HG03025 (cell line): ENCODE measurements at regions not wholly inside any gene's neighbourhood (a gene's known extent, or its start where the extent isn't known, plus 50 kb on each side); places are given as distances from the start of the nearest gene placed in this dataset.

Source experiments
- ATAC-seq: cut with Tn5 transposase; IDR thresholded peaks from one replicate; pipeline ENCODE4 v1.9.1; 2021; ENCODE audit warnings: mild to moderate bottlenecking, moderate library complexity; ENCODE audit not compliant: unreplicated experiment, low FRiP score

DNA sequence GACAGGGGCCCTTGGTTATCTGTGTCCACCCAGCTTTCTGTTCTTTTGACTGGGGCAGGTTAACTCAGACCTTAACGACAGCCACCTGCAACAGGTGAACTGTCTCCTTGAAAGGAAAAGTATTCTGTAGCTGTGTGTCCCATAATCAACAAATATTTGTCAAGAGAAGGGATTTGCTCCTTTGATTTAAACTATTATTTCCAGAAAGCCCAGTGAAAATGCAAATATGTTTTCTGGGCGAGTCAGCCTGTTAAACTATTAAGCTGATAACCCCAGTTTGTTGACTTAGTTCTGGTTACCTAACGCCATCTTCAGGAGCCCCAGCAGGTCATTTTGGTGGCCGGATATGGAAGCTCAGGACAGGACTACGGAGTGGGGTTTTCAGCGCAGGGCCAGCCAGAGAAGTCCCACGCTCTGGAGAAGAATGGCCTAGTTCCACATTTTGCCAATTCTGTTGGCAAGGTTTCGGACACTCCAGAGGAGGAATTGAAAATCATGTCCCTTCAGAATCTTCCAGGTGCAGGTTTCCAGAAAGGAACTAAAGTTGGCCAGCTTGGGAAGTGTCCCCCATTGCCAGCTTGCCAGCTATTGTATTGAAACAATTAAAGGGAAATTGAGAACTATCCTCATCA, 54.5 kb downstream of the ADRA2A start:
- ATAC-seq = no peak

DNA sequence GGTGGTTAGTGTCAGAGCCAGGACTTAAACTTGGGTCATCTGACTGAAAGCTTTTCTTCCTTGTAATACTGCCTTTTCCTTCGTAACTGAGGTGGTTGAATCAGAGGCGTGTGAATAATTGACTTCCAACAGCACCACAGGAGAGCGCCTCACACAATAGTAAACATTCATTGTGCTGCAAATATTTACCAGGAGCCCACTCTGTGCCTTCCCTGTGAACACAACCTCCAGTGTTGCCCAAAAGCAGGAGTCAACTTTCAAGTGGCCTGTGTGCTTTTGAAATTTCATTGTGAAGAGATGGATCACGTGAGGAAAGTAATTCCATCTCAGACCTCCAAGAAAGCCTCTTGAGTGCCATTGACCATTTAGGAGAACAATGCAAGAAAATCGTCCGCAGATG, 60.2 kb downstream of the ADRA2A start:
- ATAC-seq = no peak

DNA sequence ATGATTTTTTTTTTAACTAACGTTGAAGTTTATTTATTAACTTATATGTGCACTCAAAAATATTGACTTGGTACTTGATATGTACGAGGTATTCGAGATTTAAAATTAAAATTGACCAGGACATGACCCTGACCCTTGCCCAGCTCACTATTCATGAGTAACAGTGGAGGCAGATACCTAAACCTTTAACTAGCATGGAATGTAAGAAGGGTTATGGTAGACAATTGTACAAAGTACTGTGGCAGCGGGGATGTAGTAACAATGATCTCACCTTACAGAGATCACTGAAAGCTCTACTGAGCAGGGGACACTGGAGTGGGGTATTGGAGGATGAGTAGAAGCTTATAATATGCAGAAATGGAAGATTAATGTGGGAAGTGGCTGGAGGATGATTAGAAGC, 60.8 kb downstream of the ADRA2A start:
- ATAC-seq = no peak

DNA sequence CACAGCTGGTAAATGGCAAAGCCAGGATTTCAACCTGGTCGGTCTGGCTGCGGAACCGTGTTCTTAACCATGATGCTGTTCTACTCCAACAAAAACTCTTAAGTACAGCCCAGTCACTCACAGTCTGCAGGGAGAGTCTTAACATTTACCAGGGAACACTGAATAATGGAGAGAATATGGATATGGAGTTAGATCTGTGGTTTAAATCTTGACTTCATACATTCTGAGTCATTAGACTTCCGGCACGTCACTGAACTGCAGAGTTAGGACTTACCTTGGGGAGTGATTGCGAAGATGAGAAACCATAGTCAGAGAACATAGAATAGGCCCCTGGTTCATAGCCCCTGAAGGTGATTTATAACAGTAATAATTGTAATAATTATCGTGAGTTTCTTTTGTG, 61.7 kb downstream of the ADRA2A start:
- ATAC-seq = no peak

DNA sequence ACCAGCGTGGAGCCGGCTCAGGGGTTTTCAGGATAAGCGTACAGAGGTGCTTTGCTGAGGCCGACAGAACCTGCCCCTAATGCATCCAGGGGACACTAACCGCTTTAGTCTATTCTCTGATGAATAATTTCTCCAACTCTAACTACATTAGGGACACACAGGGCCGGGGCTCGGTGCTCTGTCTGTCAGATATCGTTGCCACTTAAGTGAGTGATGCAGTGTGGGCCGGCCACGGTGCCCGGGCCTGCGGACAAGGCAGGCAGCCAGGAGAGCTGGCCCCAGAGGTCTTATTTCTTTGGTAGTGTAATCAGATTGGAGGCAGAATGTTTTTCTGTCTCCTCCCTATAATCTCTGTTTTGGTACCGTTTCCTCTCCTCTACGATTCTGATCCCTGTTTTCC, 62.7 kb downstream of the ADRA2A start:
- ATAC-seq = no peak

DNA sequence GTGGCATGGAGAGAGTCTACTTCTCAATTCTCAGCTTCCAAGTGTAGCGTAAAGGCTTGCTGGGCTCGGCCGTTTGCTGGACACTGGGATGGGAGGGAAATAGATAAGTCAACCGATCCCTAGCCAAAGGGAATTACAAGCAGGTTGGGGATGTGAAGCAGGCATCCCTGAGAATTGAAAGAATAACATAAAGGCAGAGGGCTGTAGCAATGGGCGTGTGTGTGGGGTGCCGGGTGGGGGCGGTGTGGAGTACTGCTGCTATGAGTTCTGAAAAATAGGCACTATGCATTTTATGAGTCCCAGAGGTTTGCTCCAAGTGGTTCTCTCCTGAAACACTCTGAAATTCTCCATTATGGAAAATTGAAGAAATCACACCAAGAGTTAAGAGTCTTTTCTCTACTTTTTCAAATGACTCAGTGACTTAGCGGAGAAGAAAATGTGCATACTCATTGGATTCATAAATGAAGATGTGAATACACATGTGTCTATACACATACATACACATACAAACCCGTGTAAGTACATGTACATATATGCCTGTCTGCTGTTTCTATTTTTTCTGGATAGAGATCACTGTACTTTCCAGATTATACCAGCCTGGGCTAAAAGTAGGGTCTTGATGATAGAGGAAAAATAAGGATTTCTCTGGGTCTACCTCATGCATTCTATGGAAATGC, 65.4 kb downstream of the ADRA2A start:
- ATAC-seq = no peak

DNA sequence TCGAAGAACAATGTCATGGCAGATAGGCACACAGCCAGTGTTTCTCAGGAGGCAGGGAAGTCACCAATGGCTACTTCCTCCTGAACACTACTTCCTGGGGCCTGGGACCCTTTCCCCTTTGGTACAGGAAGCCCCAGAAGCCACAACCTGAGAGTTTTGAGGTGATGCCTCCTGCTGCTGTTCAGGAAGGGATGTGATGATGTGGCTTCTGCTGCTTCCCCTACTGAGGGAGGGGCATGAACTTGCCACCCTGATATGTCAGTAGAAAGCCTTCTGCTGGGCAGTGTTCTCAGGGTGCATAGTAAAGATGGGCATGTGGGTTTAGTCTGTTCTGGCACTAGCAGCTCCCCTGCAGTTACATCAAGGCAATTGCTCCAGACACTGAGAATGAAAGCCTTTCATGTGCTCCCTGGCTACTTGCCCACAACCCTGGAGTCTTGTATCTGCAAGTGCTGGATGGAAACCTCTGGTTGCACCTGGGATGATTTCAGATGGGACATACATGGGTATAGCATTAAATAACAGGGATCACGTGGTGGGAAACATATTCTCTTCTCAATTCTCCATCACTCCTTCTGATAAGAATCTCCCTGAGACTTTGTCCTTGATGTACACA, 69.3 kb downstream of the ADRA2A start:
- no peak for ATAC-seq

DNA sequence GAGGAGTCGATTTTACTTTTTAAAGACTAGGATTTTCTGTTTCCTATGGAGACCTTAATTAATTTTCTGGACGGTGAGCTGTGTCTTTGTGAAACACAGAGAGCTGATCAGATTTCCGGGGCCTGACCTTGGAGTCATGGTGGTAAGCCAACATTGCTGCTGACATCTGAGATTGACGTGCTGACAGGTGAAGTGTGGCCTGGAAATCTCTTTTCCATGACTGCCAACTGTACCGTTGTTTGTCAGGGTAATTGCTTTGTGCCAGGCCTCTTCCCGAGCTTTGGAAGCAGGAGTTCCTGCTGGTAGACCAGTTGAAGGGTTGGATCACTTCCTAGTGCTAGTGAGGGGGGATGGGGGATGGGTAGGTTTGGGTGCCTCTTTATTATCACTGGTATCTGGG, 71.2 kb downstream of the ADRA2A start:
- no peak for ATAC-seq

DNA sequence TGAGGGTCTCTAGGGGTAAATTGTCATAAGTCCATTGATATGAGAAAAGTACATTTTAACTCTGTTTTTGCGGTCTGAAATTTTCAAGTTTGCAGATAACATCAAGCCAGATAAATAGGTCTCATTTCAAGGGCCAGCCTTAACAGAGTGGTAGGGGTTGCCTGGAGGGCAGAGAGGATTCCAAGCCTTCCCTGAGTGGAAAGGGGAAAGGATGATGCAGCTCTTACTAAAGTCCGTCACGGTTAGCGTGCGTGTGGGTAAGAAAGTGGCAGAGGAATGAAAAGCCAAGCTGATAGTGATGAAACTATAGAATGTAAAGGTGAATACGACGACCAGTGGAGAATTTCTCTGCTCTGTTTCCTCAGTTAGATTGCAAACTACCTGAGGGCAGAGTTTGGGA, 71.6 kb downstream of the ADRA2A start:
- no peak for ATAC-seq

DNA sequence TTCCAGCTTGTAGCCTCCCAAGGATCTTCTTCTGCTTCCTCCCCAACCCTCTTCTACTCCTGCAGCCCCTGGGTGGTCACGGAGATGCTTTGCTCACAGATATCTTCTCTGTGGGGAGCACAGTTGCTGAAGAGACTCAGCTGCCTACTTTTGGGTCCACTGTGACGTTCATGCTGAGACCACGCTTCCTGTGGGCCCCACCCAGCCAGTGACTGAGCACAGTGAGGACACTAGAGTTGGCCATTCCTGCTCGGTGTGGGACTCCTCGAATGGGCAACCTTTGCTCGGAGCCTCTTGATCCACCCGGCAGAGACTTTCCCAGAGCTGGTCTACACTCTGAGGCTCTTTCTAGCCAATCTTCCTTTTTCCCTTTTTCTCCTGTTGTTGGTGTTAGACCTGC, 73.9 kb downstream of the ADRA2A start:
- no peak for ATAC-seq

DNA sequence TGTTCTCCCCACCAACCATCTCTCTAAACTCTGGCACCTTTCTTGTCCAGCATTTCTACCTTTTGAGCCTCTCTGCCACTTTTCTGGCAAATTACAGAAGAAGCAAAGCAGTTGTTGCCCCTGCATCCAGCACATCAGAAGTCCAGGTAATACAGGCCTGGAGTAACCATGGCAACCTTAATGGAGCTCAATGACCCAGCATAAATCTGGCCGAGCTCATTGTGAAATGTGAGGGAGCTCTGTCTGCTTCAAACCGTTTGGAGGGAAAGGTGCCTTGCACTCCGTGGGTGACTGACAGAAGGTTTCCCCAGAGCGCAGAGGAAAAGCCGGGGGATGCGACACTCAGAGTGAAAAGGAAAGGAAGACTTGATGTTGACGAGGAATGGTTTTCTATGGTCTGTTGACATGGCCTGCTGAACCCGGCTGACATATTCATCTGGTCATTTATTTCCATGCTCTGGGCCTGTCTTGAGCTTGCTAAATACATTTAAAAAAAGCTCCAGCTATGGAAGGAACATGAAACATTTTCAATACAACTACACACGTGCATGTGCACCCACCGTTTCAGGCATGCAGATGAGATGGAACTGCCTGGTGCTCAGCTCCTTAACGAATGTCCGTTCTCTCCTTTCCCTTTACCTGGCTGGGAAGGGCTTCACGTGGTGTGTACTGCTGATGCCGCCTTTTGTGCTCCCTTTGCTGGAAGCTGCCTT, 74.9 kb downstream of the ADRA2A start:
- no peak for ATAC-seq

DNA sequence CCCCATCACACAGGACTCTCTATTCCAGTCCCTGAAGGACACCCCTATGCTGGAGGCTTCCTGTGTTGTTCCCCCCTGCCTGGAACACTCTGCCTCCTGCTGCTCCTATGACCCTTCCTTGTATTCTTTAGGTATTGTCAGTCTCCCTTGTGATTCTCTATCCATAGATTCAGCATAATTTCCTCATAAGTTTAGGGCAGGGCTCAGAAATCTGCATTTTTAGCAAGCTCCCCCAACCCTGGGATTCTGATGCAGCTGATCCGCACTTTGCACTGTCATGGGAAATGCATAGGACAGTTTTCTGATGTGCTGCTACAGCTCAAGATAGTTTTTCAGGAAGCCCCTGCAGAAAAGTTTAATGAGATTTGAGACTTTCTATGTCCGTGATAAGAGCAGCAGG, 79.9 kb downstream of the ADRA2A start:
- no peak for ATAC-seq

DNA sequence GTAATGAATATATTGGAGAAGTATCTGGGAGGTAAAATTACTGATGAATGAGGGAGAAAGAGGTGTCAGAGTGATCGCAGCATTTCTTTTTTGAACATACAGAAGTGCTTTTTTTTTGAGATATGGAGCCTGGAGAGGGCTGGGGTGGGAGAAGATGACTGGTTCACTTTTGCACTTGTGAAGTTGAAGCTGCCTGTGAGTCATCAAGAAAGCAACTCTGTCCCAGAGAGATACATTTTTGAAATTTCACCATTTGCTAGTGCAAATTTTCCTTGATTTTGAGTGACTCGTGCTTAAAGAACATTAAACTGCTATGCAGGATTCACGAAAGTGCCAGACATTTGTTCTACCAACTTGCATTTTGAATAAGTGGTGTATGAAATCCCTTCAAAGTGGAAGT, 81.8 kb downstream of the ADRA2A start:
- ATAC-seq = no peak

DNA sequence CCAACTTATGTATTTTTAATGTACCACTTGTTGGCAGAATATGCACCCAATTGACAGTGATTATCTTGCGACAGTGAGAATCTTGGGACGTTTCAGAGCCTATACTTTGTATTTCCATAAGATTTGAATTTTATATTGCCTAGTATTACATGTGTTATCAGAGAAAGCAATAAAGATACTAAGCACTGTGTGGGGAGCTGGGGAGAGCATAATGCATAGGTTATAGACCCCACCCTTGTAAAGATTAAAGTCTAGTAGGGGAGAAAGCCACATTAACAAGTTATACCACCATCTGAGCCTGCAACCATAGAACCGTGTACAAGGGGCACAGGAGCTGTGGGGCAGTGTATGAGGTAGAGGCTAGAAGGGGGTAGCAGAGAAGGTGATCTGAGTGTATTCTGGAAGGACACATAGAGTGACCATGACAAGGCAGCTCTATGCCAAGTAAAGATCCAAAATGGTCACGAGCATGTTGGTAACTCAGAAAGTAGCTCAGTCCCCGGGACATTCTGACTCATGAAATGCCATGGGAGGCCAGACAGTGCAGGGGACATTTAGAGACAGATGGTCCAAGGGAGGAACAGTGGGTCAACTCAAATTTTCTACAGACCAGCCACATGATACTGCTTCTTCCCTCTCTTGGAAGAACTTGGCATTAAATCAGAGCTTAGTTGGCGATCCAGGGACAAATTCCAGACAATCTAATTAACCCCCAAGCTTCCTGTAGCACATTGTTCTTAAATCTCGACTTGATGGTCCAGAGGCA, 84.5 kb downstream of the ADRA2A start:
- no peak for ATAC-seq

DNA sequence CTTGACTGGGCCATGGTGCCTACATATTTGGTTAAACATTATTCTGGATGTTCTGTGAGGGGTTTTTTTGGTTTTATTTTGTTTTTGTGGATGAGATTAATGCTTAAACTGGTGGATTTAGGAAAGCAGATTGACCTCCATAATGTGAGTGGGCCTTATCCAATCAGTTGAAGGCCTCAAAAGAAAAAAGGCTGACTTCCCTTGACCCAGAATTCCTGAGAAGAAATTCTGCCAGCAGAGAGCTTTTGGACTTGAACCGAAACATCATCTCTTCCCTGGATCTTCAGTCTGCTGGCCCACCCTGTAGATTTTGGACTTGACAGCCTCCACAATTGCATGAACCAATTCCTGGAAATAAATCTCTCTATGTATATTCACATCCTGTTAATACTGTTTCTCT, 94.4 kb downstream of the ADRA2A start:
- ATAC-seq = no peak

DNA sequence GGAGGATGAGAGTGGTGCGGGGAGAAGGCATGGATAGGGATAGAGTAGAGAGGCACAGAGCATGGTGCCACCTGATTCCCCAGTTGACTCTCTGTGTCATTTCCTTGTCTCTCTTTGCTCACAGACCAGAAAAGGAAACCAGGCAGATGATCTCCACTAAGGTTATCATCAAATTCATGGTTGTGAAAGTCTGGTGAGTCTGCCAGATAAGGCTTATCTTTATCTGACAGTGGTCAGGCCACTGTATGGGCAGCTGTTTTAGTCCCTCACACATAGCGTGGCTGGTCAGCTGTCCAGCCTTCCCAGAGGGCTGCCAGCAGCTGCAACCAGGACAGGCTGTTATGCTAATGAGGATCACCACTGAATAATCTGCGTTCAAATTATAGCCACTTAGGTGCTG, 99.0 kb downstream of the ADRA2A start:
- ATAC-seq = no peak

DNA sequence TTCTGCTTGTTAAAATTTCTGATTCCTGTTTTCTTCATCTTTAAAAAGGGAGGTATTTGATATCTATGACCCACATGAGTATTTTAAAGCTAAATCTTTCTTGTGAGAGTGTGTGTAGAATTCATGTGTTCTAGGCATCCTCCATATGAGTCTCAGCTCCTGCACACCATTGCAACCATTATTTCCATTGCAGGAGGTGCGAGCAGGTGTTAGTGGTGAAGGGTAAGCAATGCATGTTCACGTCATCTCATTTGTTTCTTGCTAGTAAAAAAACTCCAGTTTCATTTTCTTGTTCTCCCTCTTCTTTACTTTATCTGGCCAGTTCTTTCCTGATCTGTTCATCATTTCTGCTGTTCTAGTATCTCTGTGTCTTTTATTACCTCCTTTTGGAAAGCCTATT, 100.5 kb downstream of the ADRA2A start:
- ATAC-seq = no peak

DNA sequence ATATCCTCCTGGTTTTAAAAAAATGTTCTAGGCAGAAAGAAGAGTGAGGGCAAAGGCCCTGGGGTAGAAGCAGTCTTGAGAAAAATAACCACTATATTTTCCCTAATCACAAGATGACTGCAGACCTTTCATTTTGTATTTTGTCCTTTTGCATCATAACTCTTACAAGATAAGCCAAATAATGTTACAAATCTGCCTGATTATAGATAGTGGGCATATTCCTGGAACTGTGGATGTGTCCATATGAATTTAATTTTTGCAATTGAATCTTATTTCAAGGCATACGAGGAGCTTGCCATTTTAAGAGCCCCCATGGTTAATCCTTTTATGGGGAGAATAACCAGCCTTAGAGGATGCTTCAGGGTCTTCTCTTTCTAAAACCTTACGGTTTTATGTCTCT, 102.7 kb downstream of the ADRA2A start:
- ATAC-seq = no peak

DNA sequence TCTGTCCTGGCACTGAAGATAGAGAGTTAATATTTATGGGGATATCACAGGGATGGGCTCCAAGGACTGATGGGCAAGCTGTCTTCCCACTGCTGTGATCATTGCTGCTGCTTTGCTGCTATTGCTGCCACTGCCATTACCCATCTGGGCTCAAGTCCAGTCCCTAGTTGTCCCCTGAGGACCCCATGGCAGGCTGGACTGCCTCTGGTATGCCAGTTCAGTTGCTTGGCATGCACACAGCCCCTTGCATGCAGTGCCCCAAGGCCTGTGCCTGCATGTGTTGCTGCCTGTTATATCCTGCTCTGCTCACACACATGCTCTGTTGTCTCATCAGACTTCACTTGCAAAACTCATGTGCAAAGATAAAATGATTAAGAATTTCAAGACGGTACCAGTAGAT, 109.5 kb downstream of the ADRA2A start:
- no peak for ATAC-seq

DNA sequence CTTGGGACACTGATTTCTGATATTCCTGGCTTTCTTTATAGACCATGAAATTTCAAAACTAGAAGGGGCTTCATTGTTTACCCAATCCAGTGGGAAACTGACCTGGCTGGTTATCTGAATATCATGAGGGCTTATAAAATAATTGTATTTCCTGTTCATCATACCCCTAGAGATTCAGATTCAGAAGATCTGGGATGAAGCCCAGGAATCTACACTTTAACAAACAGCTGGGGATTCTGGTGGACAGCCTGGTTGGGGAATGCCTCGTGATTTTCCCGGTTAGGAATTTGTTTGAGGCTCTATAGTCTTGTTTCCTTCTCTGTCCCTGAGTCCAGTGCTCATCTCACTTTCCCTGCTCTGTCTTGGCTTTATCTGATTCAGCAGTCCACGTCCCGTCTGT, 110.3 kb downstream of the ADRA2A start:
- no peak for ATAC-seq

DNA sequence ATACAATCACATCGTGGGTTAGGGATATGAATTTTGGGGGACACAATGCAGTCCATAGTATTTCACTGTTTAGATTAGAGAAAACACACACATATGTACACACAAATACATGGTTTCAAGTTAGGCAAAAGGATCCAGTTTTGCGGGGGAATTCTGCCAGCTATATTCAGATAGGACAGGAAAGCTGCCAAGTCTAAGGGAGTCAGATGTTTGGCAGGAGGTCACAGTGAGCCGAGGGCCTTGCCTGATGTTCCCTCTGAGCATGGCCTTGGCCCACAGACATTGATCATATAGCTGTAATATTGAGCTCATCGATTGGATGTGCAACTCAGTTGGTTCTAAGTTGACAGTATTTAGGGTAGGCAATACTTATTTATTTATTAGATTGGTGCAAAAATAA, 122.8 kb downstream of the ADRA2A start:
- no peak for ATAC-seq
